Left renal cortex interstitium (tissue), 4 donors: ENCODE measurements at regions not wholly inside any gene's neighbourhood (a gene's known extent, or its start where the extent isn't known, plus 50 kb on each side); places are given as distances from the start of the nearest gene placed in this dataset.
"Not testable (repeated sequence)": the region's sequence is repeated elsewhere in the genome, so short reads cannot be mapped to it uniquely, and the experiment has no call there.

Experiments
- DNase-seq, 4 donors: peaks; one replicate each; pipeline ENCODE4 v3.0.0-alpha.2; 2013; ENCODE audit warnings: low read depth in 4 of 4, low spot score in 2 of 4, missing footprints in 1 of 4

DNA sequence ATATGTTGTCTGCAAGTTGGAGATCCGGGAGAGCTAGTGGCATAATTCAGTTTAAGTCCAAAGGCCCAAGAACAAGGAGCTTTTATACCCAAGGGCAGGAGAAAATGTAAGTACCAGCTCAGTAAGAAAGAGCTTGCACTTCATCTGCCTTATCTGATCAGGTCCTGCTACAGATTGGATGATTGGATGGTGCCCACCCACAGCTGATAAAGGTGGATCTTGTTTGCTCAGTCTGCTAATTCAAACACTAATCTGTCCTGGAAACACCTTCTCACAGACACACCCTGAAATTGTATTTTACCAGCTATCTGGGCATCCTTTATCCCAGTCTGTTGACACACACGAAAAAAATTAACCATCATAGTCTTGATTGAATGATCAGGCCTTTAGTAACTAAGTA is 230.7 kb upstream of the SLC16A7 start:
- no peak for DNase-seq

DNA sequence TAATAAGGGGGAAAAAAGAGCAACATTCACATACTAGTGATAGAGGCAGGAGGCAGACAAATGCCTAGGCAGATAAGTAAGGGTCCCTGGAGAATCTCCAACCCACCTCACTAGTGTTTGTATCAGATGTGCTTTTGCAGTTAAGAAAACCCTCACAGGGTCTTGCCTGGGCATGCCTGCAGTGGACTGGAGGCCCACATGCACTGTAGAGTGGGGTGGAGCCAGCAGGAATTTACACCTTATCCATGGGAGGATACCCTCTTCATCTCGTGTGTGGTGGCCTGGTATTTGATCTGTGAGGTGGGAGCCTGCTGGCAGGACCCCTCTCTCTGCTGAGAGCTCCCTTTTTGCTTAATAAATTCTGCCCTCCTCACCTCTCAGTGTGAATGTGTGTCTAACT is 238.0 kb upstream of the SLC16A7 start:
- no peak for DNase-seq

DNA sequence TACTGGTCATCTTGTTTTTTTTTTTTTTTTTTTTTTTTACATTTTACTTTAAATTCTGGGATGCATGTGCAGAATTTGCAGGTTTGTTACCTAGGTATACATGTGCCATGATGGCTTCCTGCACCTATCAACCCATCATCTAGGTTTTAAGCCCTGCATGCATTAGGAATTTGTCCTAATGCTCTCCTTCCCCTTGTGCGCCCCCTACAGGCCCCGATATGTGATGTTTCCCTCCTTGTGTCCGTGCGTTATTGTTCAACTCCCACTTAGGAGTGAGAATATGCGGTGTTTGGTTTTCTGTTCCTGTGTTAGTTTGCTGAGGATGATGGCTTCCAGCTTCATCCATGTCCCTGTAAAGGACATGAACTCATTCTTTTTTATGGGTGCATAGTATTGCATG is 249.6 kb upstream of the SLC16A7 start:
- DNase-seq, result not testable (repeated sequence)

DNA sequence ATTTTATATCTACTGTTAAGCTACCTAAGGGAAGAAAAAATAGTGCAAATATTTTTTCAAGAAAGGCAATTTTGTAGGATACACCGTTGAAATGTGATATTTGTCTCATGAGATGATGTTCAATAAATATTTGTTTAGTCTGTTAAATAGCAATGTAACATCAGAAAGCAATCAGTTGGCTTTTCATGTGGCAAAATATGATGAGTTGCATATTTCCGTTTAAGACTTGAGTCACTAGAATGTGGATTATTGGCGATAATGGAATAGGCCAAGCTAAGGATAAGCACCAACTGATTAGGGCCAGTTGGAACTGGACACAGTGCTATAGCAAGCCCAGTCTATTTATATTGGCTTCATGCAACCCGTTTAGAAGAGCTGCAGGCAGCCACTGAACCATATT is 250.4 kb upstream of the SLC16A7 start:
- no peak for DNase-seq

DNA sequence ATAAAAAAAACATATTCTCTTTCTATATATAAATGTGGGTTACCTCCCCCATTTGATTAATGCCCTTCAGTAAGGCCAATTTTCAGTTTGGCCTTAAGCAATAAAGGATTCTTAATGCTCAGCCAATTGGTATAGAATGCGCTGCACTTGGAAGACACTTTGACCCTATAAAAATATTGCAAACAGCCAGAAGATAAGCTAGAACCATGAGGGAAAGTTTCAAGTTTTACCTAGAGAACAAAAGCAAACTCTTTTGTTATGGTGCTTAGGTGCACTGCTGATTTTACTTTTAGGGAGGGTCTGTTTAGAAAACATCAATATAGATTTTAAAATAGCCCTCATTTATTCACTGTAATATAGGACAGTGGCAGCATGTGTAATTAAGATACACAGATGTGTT is 251.6 kb upstream of the SLC16A7 start:
- DNase-seq, result no peak

DNA sequence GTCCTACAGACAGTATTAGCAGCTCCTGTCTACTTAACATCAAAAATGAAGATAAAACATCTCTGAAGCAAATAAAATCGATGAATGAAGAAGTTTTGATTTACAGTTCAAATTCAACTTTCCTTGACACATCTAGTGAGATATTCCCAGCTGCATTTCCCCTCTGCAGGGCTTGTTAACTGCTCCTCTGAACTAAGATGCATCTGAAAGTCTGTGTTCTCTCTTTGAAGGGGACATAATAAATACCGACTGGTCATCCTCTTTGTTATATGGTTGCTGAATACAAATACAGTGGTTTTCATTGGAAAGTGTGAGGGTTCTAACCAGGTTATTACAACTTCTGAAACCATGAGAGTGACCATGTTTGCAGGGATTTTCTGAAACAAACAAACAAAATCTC is 266.4 kb upstream of the SLC16A7 start:
- no peak for DNase-seq

DNA sequence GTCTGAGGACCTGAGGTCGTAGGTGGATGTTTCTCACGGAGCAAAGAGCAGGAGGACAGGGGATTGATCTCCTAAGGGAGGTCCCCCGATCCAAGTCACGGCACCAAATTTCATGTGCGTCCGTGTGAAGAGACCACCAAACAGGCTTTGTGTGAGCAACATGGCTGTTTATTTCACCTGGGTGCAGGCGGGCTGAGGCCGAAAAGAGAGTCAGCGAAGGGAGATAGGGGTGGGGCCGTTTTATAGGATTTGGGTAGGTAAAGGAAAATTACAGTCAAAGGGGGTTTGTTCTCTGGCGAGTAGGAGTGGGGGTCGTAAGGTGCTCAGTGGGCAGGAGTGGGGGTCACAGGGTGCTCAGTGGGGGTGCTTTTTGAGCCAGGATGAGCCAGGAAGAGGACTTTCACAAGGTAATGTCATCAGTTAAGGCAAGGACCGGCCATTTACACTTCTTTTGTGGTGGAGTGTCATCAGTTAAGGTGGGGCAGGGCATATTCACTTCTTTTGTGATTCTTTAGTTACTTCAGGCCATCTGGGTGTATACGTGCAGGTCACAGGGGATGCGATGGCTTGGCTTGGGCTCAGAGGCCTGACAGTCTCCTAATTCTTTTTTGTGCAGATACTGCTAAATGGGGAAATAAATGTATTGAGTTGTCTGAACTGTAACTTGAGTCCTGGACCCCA is 267.3 kb upstream of the SLC16A7 start:
- not testable (repeated sequence) for DNase-seq

DNA sequence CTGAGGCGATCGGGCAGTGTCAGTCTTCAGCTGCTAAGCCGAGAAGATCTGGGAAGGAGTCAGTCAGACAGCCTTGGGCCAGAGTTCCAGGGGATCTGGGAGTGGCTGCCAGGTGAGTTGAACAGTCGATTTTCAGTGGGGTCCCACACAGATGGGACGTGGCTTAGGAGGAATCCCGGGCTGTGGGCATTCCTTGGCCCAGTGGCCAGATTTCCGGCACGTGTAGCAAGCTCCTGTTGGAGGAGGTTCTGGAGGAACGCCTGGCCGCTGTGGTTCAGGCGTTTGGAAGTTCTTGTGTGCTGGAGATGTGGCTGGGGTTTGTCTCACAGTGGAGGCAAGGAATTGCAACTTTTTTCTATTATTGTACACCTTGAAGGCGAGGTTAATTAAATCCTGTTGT is 269.4 kb upstream of the SLC16A7 start:
- not testable (repeated sequence) for DNase-seq

DNA sequence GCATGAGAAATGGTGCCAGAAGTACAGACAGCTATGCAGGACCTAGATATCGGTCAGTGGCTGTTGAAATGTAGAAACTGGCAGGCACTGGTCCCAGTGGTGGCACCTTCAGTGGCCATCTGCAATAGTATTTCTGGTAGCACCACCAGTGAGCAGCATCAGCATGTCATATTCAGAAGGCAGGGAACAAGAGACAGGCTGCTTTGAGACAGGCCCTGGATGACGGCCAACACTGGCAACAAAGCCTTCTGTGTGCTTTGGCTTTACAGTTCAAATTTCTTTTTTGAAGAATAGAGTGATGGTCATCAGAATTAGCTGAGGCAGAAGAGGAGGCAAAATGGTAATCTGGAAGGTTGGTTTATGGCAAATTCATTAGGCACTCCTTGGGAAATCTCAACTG is 273.4 kb upstream of the SLC16A7 start:
- no peak for DNase-seq

DNA sequence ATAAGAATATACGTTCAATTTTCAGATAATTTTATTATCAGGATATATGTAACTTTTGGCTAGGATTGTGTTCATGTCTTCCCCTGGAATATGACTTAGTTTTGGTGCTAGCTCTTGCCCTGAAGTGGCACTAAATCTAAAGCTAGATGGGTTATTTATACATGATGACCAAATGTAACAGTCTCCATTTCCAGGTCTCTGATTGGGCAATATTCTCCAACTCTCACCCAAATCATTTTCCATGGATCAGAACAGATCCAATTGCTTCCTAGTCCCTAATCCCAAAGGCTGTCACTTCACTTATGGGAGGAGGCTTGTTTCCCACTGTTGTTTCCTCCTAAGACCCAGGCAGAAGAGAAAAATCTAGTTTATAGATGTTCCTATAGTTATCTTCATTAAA is 274.6 kb upstream of the SLC16A7 start:
- no peak for DNase-seq

DNA sequence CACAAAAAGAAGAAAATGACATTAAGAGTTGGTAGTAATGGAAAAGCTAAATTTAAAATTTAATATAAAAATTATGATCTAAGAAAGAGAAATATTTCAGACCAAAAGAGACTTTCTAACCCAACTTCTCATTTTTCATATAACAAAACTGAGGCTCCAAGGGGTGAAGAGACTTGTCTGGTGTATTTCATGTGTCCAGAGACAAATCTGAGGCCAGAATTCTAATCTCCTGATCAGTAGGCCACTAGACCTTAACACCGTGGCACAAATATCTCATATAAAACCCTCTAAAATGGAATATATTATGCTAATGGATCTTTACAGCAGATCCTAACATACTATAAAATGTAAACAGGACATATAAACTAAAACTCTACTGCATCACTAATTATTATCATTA is 275.7 kb upstream of the SLC16A7 start:
- DNase-seq, result no peak

DNA sequence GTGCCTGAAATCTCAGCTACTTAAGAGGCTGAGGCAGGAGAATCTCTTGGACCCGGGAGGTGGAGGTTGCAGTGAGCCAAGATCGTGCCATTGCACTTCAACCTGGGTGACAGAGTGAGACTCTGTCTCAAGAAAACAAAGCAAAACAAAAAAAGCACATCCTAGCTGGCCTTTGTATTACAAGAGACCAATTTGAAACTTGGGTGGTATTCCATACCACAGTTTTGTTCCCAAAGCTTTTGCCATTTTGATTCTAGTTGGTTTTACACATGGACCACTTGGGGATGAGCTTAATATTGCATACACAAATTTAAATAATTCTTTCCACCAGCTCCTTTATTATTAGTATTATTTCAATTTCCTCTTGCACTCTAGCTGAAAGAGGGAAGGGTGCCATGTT is 276.9 kb upstream of the SLC16A7 start:
- no peak for DNase-seq

DNA sequence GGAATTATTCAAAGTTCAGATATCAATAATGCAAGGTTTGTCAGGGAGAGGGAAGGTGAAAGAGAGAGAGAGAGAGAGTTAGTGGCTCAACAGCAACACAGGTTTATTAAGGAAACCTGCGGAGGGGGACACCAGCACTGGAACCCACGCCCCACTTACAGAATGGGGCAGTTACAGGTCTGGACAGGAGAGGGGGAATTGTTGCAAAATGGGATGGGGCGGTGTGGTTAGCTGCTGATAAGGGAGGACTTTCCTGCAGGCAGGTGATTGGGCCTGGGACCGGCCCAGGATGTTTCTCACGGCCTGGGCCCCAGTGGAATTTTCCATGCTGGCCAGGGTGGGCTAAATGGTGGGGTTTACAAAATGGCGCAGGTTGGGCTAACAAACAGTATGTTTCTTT is 278.2 kb upstream of the SLC16A7 start:
- no peak for DNase-seq

DNA sequence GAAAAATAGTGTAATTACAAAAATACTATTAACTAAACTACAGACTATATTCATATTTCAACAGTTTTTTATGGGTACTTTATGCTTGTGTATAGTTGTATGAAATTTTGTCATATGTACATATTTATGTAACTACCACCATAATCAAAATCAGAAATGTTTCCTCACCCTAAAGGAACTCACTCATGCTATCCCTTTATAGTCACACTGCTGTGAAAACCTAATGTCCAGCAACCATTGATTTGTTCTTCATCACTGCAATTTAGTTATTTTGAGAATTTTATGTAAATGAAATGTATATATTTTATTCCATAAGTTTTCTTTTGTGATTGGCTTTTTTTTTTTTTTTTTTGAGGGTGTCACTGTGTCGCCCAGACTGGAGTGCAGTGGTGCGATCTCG is 278.9 kb upstream of the SLC16A7 start:
- no peak for DNase-seq

DNA sequence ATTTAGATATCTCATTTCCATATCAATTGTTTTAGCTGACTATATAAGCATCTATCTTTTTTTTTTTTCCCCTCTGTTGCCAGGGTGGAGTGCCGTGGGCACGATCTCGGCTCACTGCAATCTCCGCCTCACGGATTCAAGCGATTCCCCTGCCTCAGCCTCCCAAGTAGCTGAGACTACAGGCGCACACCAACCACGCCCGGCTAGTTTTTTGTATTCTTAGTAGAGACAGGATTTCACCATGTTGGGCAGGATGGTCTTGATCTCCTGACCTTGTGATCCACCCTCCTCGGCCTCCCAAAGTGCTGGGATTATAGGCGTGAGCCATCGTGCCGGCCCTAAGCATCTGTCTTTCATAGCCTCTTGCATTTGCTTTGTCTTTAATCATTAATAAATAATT is 279.5 kb upstream of the SLC16A7 start:
- not testable (repeated sequence) for DNase-seq

DNA sequence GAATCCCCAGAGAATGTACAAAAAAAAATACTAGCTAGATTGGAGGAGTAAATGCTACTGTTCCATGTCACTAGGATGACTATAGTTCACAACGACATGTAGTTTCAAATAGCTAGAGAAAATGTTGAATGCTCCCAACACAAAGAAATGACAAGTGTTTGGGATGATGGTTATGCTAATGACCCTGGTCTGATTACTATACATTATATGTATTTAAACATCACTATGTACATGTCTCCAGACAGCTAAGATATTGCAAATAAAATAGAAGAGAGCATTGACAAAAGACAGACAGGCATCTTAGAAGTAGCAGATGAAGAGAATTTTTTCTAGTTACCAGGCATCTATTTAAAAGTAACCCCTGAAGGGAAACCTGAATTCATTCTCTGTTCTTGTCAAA is 281.6 kb upstream of the SLC16A7 start:
- DNase-seq, result no peak

DNA sequence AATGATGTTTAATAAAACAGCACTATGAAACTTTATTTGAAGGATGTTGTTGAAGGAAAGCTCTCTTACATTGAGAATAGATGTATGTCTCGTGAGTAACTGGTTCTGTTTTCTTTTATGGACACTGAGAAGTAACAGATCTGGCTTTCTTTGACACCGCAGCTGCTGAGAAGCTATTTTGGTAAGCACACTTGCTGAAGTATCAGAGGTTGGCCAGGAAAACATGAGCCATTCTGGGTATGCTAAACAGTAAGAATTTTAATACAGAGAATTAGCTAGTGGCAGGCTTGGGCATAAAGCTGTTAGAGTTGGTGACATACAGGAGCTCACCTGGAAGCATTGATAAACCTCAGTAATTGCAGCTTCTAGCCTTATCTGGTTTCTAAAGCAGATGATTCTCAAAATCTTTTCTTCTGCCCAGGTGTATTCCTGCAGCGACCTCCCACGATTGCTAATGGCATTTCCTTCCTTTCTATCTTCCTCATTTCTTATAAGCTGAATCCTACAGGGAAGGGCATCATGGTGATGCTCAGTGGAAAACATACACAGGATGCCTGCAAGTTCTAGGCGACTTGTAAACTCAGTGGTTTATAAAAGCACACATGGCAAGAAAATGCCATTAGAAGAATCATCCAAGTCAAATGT is 291.6 kb upstream of the SLC16A7 start:
- DNase-seq, result no peak

DNA sequence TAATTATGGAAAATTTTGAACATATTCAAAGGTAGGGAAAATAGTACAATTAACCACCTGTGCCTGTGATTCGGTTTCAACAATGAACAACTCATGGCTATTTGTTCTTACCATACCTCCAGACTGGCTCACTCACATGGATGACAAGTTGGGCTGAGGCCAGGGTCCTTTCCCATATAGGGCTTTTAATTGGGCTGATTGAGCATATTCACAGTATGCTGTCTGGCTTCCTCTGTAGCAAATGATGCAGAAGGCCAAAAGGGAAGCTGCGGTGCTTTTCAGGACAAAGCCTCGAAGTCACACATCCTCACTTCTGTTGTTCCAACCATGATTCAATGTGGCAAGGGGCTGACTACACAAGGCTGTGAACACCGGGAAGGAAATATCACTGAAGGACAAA is 297.5 kb upstream of the SLC16A7 start:
- no peak for DNase-seq

DNA sequence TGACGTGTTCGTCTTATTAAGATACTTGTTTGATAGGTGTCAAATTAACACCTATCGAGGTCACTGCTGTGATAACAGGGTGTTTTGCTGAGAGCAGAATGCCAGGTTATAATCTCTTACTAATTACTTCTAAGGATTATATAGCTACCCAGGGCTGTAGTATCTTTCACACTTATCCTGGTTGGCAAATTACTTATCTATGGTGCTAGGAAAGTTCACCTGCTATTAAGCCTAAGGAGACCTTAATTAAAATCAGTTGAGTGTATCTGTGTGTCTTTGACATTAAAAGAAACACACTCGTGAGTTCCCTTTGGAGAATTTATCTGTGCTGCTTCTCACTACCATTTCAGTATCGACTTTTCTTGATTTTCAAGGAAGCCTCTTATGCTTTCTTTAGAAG is 301.6 kb upstream of the SLC16A7 start:
- DNase-seq, result no peak

DNA sequence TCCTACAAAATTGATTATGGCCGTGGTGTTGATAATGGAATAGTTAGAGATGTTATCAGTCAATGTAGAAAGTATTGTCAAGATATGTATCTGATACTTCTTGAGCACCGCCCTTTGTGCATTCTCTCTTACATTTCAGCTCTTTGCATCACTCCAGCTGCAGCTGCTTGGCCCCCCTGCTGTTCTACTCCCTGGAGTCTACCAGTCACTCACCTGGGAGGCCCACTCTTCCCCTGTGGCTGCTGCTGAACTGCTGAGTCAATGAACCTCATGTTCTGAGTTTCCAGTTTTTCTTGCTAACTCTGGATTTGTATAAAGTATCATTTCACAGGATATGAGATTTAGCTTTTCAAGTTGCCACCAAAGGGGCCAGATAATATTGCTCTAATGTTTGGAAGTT is 312.8 kb upstream of the SLC16A7 start:
- DNase-seq, result no peak

DNA sequence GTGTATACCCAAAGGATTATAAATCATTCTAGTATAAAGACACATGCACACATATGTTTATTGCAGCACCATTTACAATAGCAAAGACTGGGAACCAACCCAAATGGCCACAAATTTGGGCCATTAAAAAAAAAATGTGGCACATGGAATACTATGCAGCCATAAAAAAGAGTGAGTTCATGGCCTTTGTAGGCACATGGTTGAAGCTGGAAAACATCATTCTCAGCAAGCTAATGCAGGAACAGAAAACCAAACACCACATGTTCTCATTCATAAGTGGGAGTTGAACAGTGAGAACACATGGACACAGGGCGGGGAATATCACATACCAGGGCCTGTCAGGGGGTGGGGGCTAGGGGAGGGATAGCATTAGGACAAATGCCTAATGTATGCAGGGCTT is 322.3 kb upstream of the SLC16A7 start:
- DNase-seq, result not testable (repeated sequence)

DNA sequence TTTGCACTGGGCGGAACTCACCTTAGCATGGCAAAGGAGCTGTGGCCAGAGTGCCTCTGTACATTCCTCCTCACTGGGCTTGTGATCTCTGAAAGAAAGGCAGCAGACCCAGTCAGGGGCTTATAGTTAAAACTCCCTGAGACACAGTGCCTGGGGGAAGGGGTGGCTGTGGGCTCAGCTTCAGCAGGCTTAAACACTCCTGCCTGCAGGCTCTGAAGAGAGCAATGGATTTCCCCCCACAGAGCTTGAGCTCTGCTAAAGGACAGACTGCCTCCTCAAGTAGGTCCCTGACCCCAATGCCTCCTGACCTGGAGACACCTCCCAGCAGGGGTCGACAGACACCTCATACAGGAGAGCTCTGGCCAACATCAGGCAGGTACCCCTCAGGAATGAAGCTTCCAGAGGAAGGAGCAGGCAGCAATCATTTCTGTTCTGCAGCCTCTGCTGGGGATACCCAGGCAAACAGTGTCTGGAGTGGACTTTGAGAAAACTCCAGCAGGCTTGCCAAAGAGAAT is 327.5 kb upstream of the SLC16A7 start:
- DNase-seq, result no peak

DNA sequence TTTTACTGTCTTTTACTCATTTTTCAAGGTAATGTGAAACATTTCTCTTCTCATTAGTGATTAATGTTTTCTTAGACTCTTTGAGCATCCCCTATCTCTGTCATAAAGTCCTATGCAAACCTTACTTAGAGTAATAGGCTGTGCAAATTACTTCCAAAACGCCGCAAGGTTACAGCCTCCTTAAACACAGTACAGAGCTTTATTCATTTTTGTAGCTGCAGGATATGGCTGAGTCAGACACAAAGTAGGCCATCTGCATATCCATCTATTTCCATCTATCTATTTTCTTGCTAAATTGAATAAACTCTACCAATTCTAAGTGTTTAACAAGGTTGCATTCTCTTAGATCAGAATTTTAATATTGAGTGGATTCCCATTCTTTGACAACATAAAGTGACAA is 335.6 kb upstream of the SLC16A7 start:
- no peak for DNase-seq
